ENCODE measurements at regions not wholly inside any gene's neighbourhood (a gene's known extent, or its start where the extent isn't known, plus 50 kb on each side); places are given as distances from the start of the nearest gene placed in this dataset.

- TF ChIP-seq CTCF (IDR thresholded peaks at IDR 0.05) (no peak), POLR2A (IDR thresholded peaks at IDR 0.05; ENCODE audit: low read depth) (no peak), EP300 (IDR thresholded peaks at IDR 0.05) (no peak), POLR2AphosphoS5 (IDR thresholded peaks at IDR 0.05) (no peak)
Measured at GRCh38 chr16:25311950-25312349, 54.3 kb upstream of the ZKSCAN2 start.
